GM23338 (cell line): ENCODE measurements at regions not wholly inside any gene's neighbourhood (a gene's known extent, or its start where the extent isn't known, plus 50 kb on each side); places are given as distances from the start of the nearest gene placed in this dataset.

ENCODE experiments used
- ATAC-seq: fragments of 200-7000 bp; cut with Tn5 transposase; 3 replicates; pipeline ENCODE4 v1.9.1; 2020
- DNase-seq: peaks from one replicate; pipeline ENCODE4 v3.0.0-alpha.2; 2015; ENCODE audit warnings: low spot score
- H2AFZ ChIP-seq: fragments of 200-600 bp; sonication (generic); 2 replicates; pipeline ENCODE4 v1.8.0; 2016; ENCODE audit warnings: antibody characterized with exemption, mild to moderate bottlenecking, moderate library complexity
- H3F3A ChIP-seq: fragments of 200-600 bp; sonication (generic); replicated peaks from 2 replicates; pipeline ENCODE4 v1.8.0; 2017; ENCODE audit warnings: antibody characterized with exemption, mixed run types, low read depth
- H3K27ac ChIP-seq: fragments of 200-600 bp; sonication (generic); 2 replicates; pipeline ENCODE4 v1.6.1; 2016; ENCODE audit warnings: low read depth
- H3K27me3 ChIP-seq: fragments of 200-600 bp; sonication (generic); 2 replicates; pipeline ENCODE4 v1.8.0; 2016; ENCODE audit warnings: mild to moderate bottlenecking, mixed run types, moderate library complexity; ENCODE audit not compliant: insufficient read depth
- H3K36me3 ChIP-seq: fragments of 200-600 bp; sonication (generic); 2 replicates; pipeline ENCODE4 v1.8.0; 2016; ENCODE audit warnings: mild to moderate bottlenecking; ENCODE audit not compliant: insufficient read depth
- H3K4me1 ChIP-seq: fragments of 200-600 bp; sonication (generic); 2 replicates; pipeline ENCODE4 v1.8.0; 2016; ENCODE audit warnings: mild to moderate bottlenecking, moderate library complexity; ENCODE audit not compliant: insufficient read depth
- H3K4me2 ChIP-seq: fragments of 200-600 bp; sonication (generic); 2 replicates; pipeline ENCODE4 v1.7.1; 2017; ENCODE audit warnings: mixed run types
- H3K4me3 ChIP-seq: fragments of 200-600 bp; sonication (generic); 2 replicates; pipeline ENCODE4 v1.6.1; 2016; ENCODE audit warnings: mixed run types
- H3K79me2 ChIP-seq: fragments of 200-600 bp; sonication (generic); replicated peaks from 2 replicates; pipeline ENCODE4 v1.8.0; 2017; ENCODE audit warnings: mild to moderate bottlenecking; ENCODE audit not compliant: insufficient read depth
- H3K9me2 ChIP-seq: fragments of 200-600 bp; sonication (generic); 2 replicates; pipeline ENCODE4 v1.8.0; 2017; ENCODE audit not compliant: insufficient read depth
- H4K20me1 ChIP-seq: fragments of 200-600 bp; sonication (generic); replicated peaks from 2 replicates; pipeline ENCODE4 v1.8.0; 2017; ENCODE audit warnings: mild to moderate bottlenecking; ENCODE audit not compliant: insufficient read depth
- H3K27ac Mint-ChIP-seq: 2 replicates; pipeline ENCODE4 v1.8.0; 2020; ENCODE audit warnings: inconsistent platforms, mild to moderate bottlenecking, moderate library complexity, mixed read lengths
- H3K27me3 Mint-ChIP-seq: 3 replicates; pipeline ENCODE4 v1.8.0; 2022; ENCODE audit warnings: low read depth, mild to moderate bottlenecking, moderate library complexity, mixed read lengths, inconsistent platforms; ENCODE audit not compliant: insufficient read depth, poor library complexity
- H3K36me3 Mint-ChIP-seq: 3 replicates; pipeline ENCODE4 v1.8.0; 2021; ENCODE audit warnings: low read depth, mild to moderate bottlenecking, inconsistent platforms, moderate library complexity, mixed read lengths
- H3K4me1 Mint-ChIP-seq: 3 replicates; pipeline ENCODE4 v1.8.0; 2020; ENCODE audit warnings: mild to moderate bottlenecking, inconsistent platforms, mixed read lengths
- H3K4me3 Mint-ChIP-seq: 3 replicates; pipeline ENCODE4 v1.8.0; 2021; ENCODE audit warnings: moderate library complexity, mild to moderate bottlenecking, inconsistent platforms, mixed read lengths
- H3K9me3 Mint-ChIP-seq: 3 replicates; pipeline ENCODE4 v1.8.0; 2020; ENCODE audit warnings: moderate library complexity, mild to moderate bottlenecking, inconsistent platforms, mixed read lengths
- CREB1 ChIP-seq: fragments of 250-450 bp; sonication (Bioruptor Pico); IDR thresholded peaks from 2 replicates; pipeline ENCODE4 v1.5.0; 2020; ENCODE audit warnings: low read depth, mild to moderate bottlenecking, moderate library complexity
- CTCF ChIP-seq, 2 experiments: fragments of 200-600 bp in 1 of 2; sonication (generic) in 1 of 2; conservative IDR thresholded peaks; 2 replicates each; pipeline versions ENCODE4 v1.5.1 to v1.6.1; 2016 to 2017; ENCODE audit warnings: antibody characterized with exemption in 2 of 2, low read depth in 2 of 2, mild to moderate bottlenecking in 2 of 2, moderate library complexity in 1 of 2
- ETS1 ChIP-seq: IDR thresholded peaks from 2 replicates; pipeline ENCODE4 v1.6.1; 2016; ENCODE audit warnings: antibody characterized with exemption
- EZH2 ChIP-seq: fragments of 200-600 bp; sonication (generic); IDR thresholded peaks from one replicate; pipeline ENCODE4 v1.8.0; 2017; ENCODE audit warnings: antibody characterized with exemption, mild to moderate bottlenecking, low read depth; ENCODE audit not compliant: unreplicated experiment
- EZH2phosphoT487 ChIP-seq: fragments of 200-600 bp; sonication (generic); IDR thresholded peaks from one replicate; pipeline ENCODE4 v1.8.1; 2018; ENCODE audit warnings: antibody characterized with exemption; ENCODE audit not compliant: unreplicated experiment
- NANOG ChIP-seq: IDR thresholded peaks from 2 replicates; pipeline ENCODE4 v1.6.1; 2016; ENCODE audit warnings: antibody characterized with exemption, borderline replicate concordance
- POLR2AphosphoS5 ChIP-seq: IDR thresholded peaks from 2 replicates; pipeline ENCODE4 v1.6.1; 2016; ENCODE audit warnings: antibody characterized with exemption, low read depth
- STAT1 ChIP-seq: IDR thresholded peaks from one replicate; pipeline ENCODE4 v1.6.1; 2016; ENCODE audit warnings: antibody characterized with exemption; ENCODE audit not compliant: unreplicated experiment
- ZNF331 ChIP-seq: fragments of 250-450 bp; sonication (Bioruptor Pico); IDR thresholded peaks from 2 replicates; pipeline ENCODE4 v1.5.0; 2020; ENCODE audit warnings: low read depth, mild to moderate bottlenecking, moderate library complexity
- TF ChIP-seq, protein P1 (sequence below): fragments of 250-450 bp; sonication (Bioruptor Pico); IDR thresholded peaks from 2 replicates; pipeline ENCODE4 v1.5.0; 2020; ENCODE audit warnings: mild to moderate bottlenecking, moderate library complexity

DNA sequence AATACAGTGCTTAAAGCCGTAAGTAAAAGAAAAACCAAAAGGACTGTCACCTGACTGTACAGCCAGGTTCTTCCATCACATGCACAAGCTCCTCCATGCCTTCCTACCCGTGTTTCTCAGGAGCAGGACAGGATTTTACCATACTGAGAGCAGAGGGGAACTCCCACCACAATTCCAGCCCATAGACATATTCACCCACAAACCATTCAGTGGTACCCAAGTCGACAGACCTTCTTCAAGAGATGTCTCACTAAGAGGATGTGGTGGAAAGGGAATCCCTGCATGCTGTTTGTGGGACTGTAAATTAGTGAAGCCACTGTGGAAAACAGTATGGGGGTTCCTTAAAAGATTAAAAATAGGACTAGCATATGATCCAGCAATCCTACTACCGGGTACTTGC, 66.9 kb upstream of the DOCK9 start:
- Histone ChIP-seq H3K9me2 (no peaks in the 10 kb centered on the region), H3K27me3 (no peaks in the 10 kb centered on the region), H3K4me2 (no peak overlapping the region), H3K4me3 (no peak overlapping the region), H3K36me3 (no peaks in the 10 kb centered on the region), H4K20me1 (no peaks in the 10 kb centered on the region), H2AFZ (no peak overlapping the region), H3F3A (no peaks in the 10 kb centered on the region), H3K79me2 (no peaks in the 10 kb centered on the region), H3K4me1 (no peaks in the 10 kb centered on the region), H3K27ac (no peak overlapping the region)
- ATAC-seq (no peak), DNase-seq (no peak)
- no peaks in the 10 kb centered on the region for H3K36me3 Mint-ChIP-seq
- no peaks in the 10 kb centered on the region for H3K27me3 Mint-ChIP-seq
- H3K9me3 Mint-ChIP-seq, result no peaks in the 10 kb centered on the region
- H3K4me1 Mint-ChIP-seq, result 0 out of 3 replicates have a peak, but pooled peaks cover 2% of the 10 kb centered on the region
- no peak overlapping the region for H3K27ac Mint-ChIP-seq
- no peak overlapping the region for H3K4me3 Mint-ChIP-seq
- no peak for TF ChIP-seq NANOG
- TF ChIP-seq EZH2, result no peak
- TF ChIP-seq POLR2AphosphoS5, result no peak
- TF ChIP-seq CREB1 (CRISPR knock-in tag), result no peak

DNA sequence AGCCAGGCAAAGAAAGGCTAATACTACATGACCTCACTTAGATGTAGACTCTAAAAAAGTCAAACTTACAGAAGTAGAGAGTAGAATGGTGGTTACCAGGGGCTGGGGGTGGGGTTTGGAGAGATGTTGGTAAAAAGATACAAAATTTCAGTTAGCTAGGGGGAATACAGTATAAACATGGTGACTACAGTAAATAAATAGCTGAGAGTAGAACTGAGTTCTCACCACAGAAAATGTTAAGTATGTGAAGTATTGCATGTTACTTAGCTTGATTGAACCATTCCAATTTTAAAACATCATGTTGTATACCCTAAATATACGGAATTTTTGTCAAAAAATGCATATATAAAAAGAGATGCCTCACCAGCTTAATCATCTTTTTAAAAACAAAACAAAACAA, 67.5 kb upstream of the DOCK9 start:
- no peaks in the 10 kb centered on the region for H3K9me3 Mint-ChIP-seq
- DNase-seq (no peak), ATAC-seq (no peak)
- Histone ChIP-seq H3K36me3 (no peaks in the 10 kb centered on the region), H2AFZ (no peak overlapping the region), H3K27ac (no peak overlapping the region), H3K9me2 (no peaks in the 10 kb centered on the region), H3F3A (no peaks in the 10 kb centered on the region), H3K27me3 (no peaks in the 10 kb centered on the region), H3K4me1 (no peaks in the 10 kb centered on the region), H4K20me1 (no peaks in the 10 kb centered on the region), H3K79me2 (no peaks in the 10 kb centered on the region), H3K4me2 (no peak overlapping the region), H3K4me3 (no peak overlapping the region)
- H3K4me1 Mint-ChIP-seq, result 0 out of 3 replicates have a peak, but pooled peaks cover 2% of the 10 kb centered on the region
- no peaks in the 10 kb centered on the region for H3K36me3 Mint-ChIP-seq
- H3K4me3 Mint-ChIP-seq, result no peak overlapping the region
- H3K27me3 Mint-ChIP-seq, result no peaks in the 10 kb centered on the region
- H3K27ac Mint-ChIP-seq, result no peak overlapping the region
- TF ChIP-seq EZH2phosphoT487 (no peak), POLR2AphosphoS5 (no peak), CTCF (conservative IDR thresholded peaks at IDR 0.05; ENCODE audit: low read depth in 2 of 2) (no peak), STAT1 (no peak), ZNF331 (no peak), NANOG (no peak), CREB1 (CRISPR knock-in tag) (no peak), ETS1 (no peak)
- TF ChIP-seq, protein P1, sequence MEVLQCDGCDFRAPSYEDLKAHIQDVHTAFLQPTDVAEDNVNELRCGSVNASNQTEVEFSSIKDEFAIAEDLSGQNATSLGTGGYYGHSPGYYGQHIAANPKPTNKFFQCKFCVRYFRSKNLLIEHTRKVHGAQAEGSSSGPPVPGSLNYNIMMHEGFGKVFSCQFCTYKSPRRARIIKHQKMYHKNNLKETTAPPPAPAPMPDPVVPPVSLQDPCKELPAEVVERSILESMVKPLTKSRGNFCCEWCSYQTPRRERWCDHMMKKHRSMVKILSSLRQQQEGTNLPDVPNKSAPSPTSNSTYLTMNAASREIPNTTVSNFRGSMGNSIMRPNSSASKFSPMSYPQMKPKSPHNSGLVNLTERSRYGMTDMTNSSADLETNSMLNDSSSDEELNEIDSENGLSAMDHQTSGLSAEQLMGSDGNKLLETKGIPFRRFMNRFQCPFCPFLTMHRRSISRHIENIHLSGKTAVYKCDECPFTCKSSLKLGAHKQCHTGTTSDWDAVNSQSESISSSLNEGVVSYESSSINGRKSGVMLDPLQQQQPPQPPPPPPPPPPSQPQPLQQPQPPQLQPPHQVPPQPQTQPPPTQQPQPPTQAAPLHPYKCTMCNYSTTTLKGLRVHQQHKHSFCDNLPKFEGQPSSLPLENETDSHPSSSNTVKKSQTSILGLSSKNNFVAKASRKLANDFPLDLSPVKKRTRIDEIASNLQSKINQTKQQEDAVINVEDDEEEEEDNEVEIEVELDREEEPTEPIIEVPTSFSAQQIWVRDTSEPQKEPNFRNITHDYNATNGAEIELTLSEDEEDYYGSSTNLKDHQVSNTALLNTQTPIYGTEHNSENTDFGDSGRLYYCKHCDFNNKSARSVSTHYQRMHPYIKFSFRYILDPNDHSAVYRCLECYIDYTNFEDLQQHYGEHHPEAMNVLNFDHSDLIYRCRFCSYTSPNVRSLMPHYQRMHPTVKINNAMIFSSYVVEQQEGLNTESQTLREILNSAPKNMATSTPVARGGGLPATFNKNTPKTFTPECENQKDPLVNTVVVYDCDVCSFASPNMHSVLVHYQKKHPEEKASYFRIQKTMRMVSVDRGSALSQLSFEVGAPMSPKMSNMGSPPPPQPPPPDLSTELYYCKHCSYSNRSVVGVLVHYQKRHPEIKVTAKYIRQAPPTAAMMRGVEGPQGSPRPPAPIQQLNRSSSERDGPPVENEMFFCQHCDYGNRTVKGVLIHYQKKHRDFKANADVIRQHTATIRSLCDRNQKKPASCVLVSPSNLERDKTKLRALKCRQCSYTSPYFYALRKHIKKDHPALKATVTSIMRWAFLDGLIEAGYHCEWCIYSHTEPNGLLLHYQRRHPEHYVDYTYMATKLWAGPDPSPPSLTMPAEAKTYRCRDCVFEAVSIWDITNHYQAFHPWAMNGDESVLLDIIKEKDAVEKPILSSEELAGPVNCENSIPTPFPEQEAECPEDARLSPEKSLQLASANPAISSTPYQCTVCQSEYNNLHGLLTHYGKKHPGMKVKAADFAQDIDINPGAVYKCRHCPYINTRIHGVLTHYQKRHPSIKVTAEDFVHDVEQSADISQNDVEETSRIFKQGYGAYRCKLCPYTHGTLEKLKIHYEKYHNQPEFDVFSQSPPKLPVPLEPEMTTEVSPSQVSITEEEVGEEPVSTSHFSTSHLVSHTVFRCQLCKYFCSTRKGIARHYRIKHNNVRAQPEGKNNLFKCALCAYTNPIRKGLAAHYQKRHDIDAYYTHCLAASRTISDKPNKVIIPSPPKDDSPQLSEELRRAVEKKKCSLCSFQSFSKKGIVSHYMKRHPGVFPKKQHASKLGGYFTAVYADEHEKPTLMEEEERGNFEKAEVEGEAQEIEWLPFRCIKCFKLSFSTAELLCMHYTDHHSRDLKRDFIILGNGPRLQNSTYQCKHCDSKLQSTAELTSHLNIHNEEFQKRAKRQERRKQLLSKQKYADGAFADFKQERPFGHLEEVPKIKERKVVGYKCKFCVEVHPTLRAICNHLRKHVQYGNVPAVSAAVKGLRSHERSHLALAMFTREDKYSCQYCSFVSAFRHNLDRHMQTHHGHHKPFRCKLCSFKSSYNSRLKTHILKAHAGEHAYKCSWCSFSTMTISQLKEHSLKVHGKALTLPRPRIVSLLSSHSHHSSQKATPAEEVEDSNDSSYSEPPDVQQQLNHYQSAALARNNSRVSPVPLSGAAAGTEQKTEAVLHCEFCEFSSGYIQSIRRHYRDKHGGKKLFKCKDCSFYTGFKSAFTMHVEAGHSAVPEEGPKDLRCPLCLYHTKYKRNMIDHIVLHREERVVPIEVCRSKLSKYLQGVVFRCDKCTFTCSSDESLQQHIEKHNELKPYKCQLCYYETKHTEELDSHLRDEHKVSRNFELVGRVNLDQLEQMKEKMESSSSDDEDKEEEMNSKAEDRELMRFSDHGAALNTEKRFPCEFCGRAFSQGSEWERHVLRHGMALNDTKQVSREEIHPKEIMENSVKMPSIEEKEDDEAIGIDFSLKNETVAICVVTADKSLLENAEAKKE (CRISPR knock-in tag), result no peak
